NB4 (cell line): ENCODE measurements at regions not wholly inside any gene's neighbourhood (a gene's known extent, or its start where the extent isn't known, plus 50 kb on each side); places are given as distances from the start of the nearest gene placed in this dataset.

Experiments used
- CTCF ChIP-seq: IDR thresholded peaks from one replicate; pipeline ENCODE4 v1.5.1; 2012; ENCODE audit warnings: low read depth, low read length
- MYC ChIP-seq: IDR thresholded peaks from 2 replicates; pipeline ENCODE4 v1.6.1; 2011; ENCODE audit warnings: low read depth, low read length
- POLR2A ChIP-seq: IDR thresholded peaks from 2 replicates; pipeline ENCODE4 v1.6.1; 2011; ENCODE audit warnings: mild to moderate bottlenecking; ENCODE audit not compliant: insufficient read length; ENCODE audit errors: extremely low read depth

- TF ChIP-seq CTCF: no peak
- no peak for TF ChIP-seq POLR2A
- no peak for TF ChIP-seq MYC
These were observed 252.2 kb upstream of the ATP2B1 start for GRCh38 chr12:89960607-89961394.
